Keratinocyte (primary cell): ENCODE measurements at regions not wholly inside any gene's neighbourhood (a gene's known extent, or its start where the extent isn't known, plus 50 kb on each side); places are given as distances from the start of the nearest gene placed in this dataset.

Experiments
- DNase-seq: peaks from one replicate; pipeline ENCODE4 v3.0.0-alpha.2; 2011; ENCODE audit warnings: low read depth, missing footprints, low spot score
- FAIRE-seq: peaks from 2 replicates; lab custom pipeline; 2011; peaks lifted over from hg19 to GRCh38; lab: Jason Lieb, UNC
- H2AFZ ChIP-seq: 2 replicates; pipeline ENCODE4 v1.6.0; 2012; ENCODE audit warnings: low read length, control low read depth, inconsistent platforms; ENCODE audit not compliant: control insufficient read depth
- H3K27ac ChIP-seq: 2 replicates; pipeline ENCODE4 v1.5.1; 2011; ENCODE audit warnings: low read length; ENCODE audit not compliant: control insufficient read depth, insufficient read depth
- H3K27me3 ChIP-seq: 3 replicates; pipeline ENCODE4 v1.6.0; 2011; ENCODE audit warnings: low read length; ENCODE audit not compliant: control insufficient read depth, insufficient read depth; ENCODE audit errors: extremely low read depth
- H3K36me3 ChIP-seq, 2 experiments: 2 replicates in 1 of 2; 3 replicates in 1 of 2; pipeline ENCODE4 v1.5.1; 2011; ENCODE audit warnings: low read length in 2 of 2, mild to moderate bottlenecking in 1 of 2; ENCODE audit not compliant: control insufficient read depth in 2 of 2, insufficient read depth in 2 of 2; ENCODE audit errors: extremely low read depth in 1 of 2
- H3K4me1 ChIP-seq: 3 replicates; pipeline ENCODE4 v1.5.1; 2011; ENCODE audit warnings: low read length; ENCODE audit not compliant: control insufficient read depth, insufficient read depth; ENCODE audit errors: extremely low read depth
- H3K4me2 ChIP-seq: 3 replicates; pipeline ENCODE4 v1.6.0; 2011; ENCODE audit warnings: low read depth, low read length; ENCODE audit not compliant: control insufficient read depth, insufficient read depth; ENCODE audit errors: extremely low read depth
- H3K4me3 ChIP-seq, 3 experiments: fragments of 200-600 bp in 1 of 3; sonication (generic) in 1 of 3; 2 replicates in 2 of 3; 3 replicates in 1 of 3; pipeline ENCODE4 v1.5.1; 2011 to 2016; ENCODE audit warnings: low read length in 3 of 3, mild to moderate bottlenecking in 3 of 3, control low read depth in 2 of 3, inconsistent platforms in 1 of 3, low read depth in 1 of 3, mixed read lengths in 1 of 3, mixed run types in 1 of 3, moderate library complexity in 1 of 3; ENCODE audit not compliant: control insufficient read depth in 2 of 3, insufficient read depth in 2 of 3; ENCODE audit errors: extremely low read depth in 1 of 3
- H3K79me2 ChIP-seq: 2 replicates; pipeline ENCODE4 v1.6.0; 2012; ENCODE audit warnings: low read length; ENCODE audit not compliant: control insufficient read depth, insufficient read depth
- H3K9ac ChIP-seq: 3 replicates; pipeline ENCODE4 v1.6.0; 2011; ENCODE audit warnings: low read length; ENCODE audit not compliant: control insufficient read depth, insufficient read depth; ENCODE audit errors: extremely low read depth
- H3K9me1 ChIP-seq: 3 replicates; pipeline ENCODE4 v1.6.0; 2011; ENCODE audit warnings: low read length; ENCODE audit not compliant: control insufficient read depth, insufficient read depth; ENCODE audit errors: extremely low read depth
- H3K9me3 ChIP-seq: 2 replicates; pipeline ENCODE4 v1.5.1; 2012; ENCODE audit warnings: low read depth, low read length; ENCODE audit not compliant: control insufficient read depth
- H4K20me1 ChIP-seq: 3 replicates; pipeline ENCODE4 v1.6.0; 2011; ENCODE audit warnings: low read length; ENCODE audit not compliant: control insufficient read depth, insufficient read depth; ENCODE audit errors: extremely low read depth
- CTCF ChIP-seq, 3 experiments: IDR thresholded peaks in 1 of 3; conservative IDR thresholded peaks in 1 of 3; optimal IDR thresholded peaks in 1 of 3; 2 replicates in 2 of 3; 3 replicates in 1 of 3; pipeline versions ENCODE3 to v1.5.1; 2011; ENCODE audit warnings: low read length in 3 of 3, mild to moderate bottlenecking in 3 of 3, moderate library complexity in 2 of 3, control low read depth in 1 of 3, inconsistent platforms in 1 of 3; ENCODE audit not compliant: insufficient read depth in 2 of 3; ENCODE audit errors: extremely low read depth in 1 of 3
- EZH2 ChIP-seq: IDR thresholded peaks from one replicate; pipeline ENCODE4 v1.6.1; 2012; ENCODE audit warnings: inconsistent platforms, mild to moderate bottlenecking, low read length, moderate library complexity
- dilution Hi-C: fragments of 300-500 bp; cut with MboI; formaldehyde crosslinking; loops from one replicate; pipeline ENCODE4 v1.7.0; 2020; ENCODE audit warnings: low sequenced_read_pairs; ENCODE audit not compliant: extremely low pct_ligation_motif_present

GRCh38 chr2:122705746-122706145, 950.3 kb downstream of the TSN start:
- Histone ChIP-seq H3K36me3 (no peaks in the 10 kb centered on the region), H3K9me3 (no peaks in the 10 kb centered on the region), H3K79me2 (no peaks in the 10 kb centered on the region), H3K4me2 (no peak overlapping the region), H3K4me3 (no peak overlapping the region), H3K9me1 (no peaks in the 10 kb centered on the region), H3K27me3 (no peaks in the 10 kb centered on the region), H4K20me1 (no peaks in the 10 kb centered on the region), H3K9ac (no peak overlapping the region), H3K27ac (no peak overlapping the region), H3K4me1 (no peaks in the 10 kb centered on the region), H2AFZ (no peak overlapping the region)
- DNase-seq (no peak), FAIRE-seq (no peak)
- dilution Hi-C loops = no loop called here
- TF ChIP-seq EZH2 = no peak
- no peak for TF ChIP-seq CTCF (optimal IDR thresholded peaks at IDR 0.05 in 1 of 3, IDR thresholded peaks at IDR 0.05 in 1 of 3, conservative IDR thresholded peaks at IDR 0.05 in 1 of 3; ENCODE audit: extremely low read depth in 1 of 3, insufficient read depth in 2 of 3, low read length in 3 of 3)

DNA sequence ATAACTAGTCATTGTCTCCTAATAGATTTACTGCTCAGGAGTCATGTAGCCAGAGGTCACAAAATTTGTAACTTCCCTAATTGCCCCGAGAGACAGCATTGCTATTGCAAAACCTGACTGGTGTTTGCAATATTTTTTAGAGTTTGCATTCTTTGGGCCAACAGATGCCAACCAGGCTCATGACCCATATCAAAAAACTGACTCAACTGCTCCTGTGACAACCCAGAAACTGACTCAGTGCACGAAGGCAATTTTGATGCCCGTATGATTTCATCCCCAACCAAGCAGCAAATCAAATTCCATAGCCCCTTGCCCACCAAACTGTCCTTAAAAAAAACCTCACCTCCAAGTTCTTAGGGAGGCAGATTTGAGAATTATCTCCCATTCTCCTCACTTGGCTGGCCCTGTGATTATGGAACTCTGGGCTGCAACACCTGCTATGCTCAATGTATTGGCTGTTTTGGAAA, 951.3 kb downstream of the TSN start:
- TF ChIP-seq EZH2 (no peak), CTCF (optimal IDR thresholded peaks at IDR 0.05 in 1 of 3, IDR thresholded peaks at IDR 0.05 in 1 of 3, conservative IDR thresholded peaks at IDR 0.05 in 1 of 3; ENCODE audit: extremely low read depth in 1 of 3, insufficient read depth in 2 of 3, low read length in 3 of 3) (no peak)
- Histone ChIP-seq H3K27ac (no peak overlapping the region), H3K4me1 (no peaks in the 10 kb centered on the region), H3K27me3 (no peaks in the 10 kb centered on the region), H3K9me3 (peaks cover 2% of the 10 kb centered on the region), H3K79me2 (no peaks in the 10 kb centered on the region), H3K9me1 (no peaks in the 10 kb centered on the region), H3K4me3 (no peak overlapping the region), H3K4me2 (no peak overlapping the region), H3K36me3 (no peaks in the 10 kb centered on the region), H3K9ac (no peak overlapping the region), H2AFZ (no peak overlapping the region), H4K20me1 (no peaks in the 10 kb centered on the region)
- dilution Hi-C loops = no loop called here
- FAIRE-seq (no peak), DNase-seq (no peak)
